ENCODE measurements at regions not wholly inside any gene's neighbourhood (a gene's known extent, or its start where the extent isn't known, plus 50 kb on each side); places are given as distances from the start of the nearest gene placed in this dataset.
"Not testable (repeated sequence)": the region's sequence is repeated elsewhere in the genome, so short reads cannot be mapped to it uniquely, and the experiment has no call there.

GRCh38 chr19:28546148-28546685 is 666.7 kb downstream of the UQCRFS1 start:
- POLR2A ChIA-PET = no interaction called here
- TF ChIP-seq, protein P1, sequence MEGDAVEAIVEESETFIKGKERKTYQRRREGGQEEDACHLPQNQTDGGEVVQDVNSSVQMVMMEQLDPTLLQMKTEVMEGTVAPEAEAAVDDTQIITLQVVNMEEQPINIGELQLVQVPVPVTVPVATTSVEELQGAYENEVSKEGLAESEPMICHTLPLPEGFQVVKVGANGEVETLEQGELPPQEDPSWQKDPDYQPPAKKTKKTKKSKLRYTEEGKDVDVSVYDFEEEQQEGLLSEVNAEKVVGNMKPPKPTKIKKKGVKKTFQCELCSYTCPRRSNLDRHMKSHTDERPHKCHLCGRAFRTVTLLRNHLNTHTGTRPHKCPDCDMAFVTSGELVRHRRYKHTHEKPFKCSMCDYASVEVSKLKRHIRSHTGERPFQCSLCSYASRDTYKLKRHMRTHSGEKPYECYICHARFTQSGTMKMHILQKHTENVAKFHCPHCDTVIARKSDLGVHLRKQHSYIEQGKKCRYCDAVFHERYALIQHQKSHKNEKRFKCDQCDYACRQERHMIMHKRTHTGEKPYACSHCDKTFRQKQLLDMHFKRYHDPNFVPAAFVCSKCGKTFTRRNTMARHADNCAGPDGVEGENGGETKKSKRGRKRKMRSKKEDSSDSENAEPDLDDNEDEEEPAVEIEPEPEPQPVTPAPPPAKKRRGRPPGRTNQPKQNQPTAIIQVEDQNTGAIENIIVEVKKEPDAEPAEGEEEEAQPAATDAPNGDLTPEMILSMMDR (IDR thresholded peaks at IDR 0.05; ENCODE audit: insufficient read depth, low read depth, low read length) = no peak
- no peak for DNase-seq (ENCODE audit: low read depth)
- CTCF ChIA-PET = interaction anchor here (1.0 kb wide), 1 partner anchor 60 kb away, joined by 3 read pairs; no protein-coding TSS in a partner anchor
- H3K4me3 ChIP-seq (ENCODE audit: low read depth, low read length) = no peak overlapping the region
- H3K27me3 ChIP-seq (ENCODE audit: control insufficient read depth, insufficient read depth, low read length) = no peaks in the 10 kb centered on the region
- H3K36me3 ChIP-seq (ENCODE audit: control insufficient read depth, insufficient read depth, low read length) = no peaks in the 10 kb centered on the region

DNA sequence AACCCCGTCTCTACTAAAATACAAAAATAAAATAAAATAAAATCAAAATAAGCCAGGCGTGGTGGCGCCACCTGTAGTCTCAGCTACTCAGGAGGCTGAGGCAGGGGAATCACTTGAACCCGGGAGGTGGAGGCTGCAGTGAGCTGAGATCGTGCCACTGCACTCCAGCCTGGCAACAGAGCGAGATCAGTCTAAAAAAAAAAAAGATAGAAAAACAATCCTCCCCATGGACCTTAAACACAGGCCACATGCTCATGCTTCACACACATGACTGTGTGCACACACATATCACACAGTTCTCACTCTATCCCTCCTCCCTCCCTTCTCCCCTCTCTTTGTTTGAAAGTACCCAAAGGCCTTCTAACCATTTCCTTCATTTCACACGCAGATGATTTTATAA is 667.6 kb downstream of the UQCRFS1 start:
- DNase-seq (ENCODE audit: low read depth); H3K4me3 ChIP-seq (ENCODE audit: low read depth, low read length); H3K27me3 ChIP-seq (ENCODE audit: control insufficient read depth, insufficient read depth, low read length); H3K36me3 ChIP-seq (ENCODE audit: control insufficient read depth, insufficient read depth, low read length); POLR2A ChIA-PET: not testable (repeated sequence)
- CTCF ChIA-PET = interaction anchor here (0.8 to 0.9 kb wide), 2 partner anchors 13 to 21 kb away, joined by 3 read pairs; no protein-coding TSS in a partner anchor

DNA sequence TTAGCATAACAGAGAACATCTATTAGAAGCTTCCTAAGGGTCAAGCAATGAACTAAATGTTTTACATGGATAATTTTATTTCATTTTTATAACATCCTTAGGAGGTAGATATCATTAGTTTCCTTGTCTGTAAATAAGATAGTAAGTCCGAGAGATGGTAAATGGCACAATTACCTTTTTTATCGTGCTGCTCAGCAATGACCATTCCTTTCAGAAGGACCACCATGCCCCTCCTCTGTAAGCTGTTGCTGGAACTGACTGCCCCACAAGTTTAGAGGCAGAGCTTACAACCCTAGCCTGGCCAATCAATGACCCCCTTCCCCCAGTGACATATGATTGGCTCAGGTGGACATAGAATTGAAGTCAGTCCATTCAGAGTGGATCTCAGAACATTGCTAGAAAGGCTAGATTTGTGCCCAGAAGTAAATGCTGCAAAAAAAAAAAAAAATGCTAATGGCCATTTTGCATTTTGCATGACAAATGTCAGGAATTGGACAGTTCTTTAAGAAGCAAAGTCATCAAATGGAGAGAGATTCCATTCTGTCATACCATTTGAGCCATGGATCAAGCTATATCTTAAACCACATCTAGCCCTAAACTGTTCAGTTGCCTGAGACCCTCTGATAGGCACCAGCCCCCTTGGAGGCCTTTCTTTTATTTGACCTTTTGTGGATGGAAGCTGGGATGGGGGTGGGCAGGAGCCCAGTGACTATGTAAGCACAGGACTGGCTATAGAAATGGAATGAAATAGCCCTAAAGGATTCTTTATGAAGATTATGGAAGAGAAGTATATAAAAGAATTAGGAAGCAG is 668.3 kb downstream of the UQCRFS1 start:
- no peaks in the 10 kb centered on the region for H3K27me3 ChIP-seq (ENCODE audit: control insufficient read depth, insufficient read depth, low read length)
- ChIA-PET POLR2A (no interaction called here), CTCF (interaction anchor here (0.8 to 0.9 kb wide), 2 partner anchors 13 to 20 kb away, joined by 3 read pairs; no protein-coding TSS in a partner anchor)
- TF ChIP-seq, protein P1 (IDR thresholded peaks at IDR 0.05; ENCODE audit: insufficient read depth, low read depth, low read length) = no peak
- no peak overlapping the region for H3K4me3 ChIP-seq (ENCODE audit: low read depth, low read length)
- no peak for DNase-seq (ENCODE audit: low read depth)
- H3K36me3 ChIP-seq (ENCODE audit: control insufficient read depth, insufficient read depth, low read length) = no peaks in the 10 kb centered on the region

GRCh38 chr19:28543244-28543776 is 669.6 kb downstream of the UQCRFS1 start:
- no peaks in the 10 kb centered on the region for H3K27me3 ChIP-seq (ENCODE audit: control insufficient read depth, insufficient read depth, low read length)
- no peak overlapping the region for H3K4me3 ChIP-seq (ENCODE audit: low read depth, low read length)
- POLR2A ChIA-PET = no interaction called here
- DNase-seq (ENCODE audit: low read depth) = no peak
- H3K36me3 ChIP-seq (ENCODE audit: control insufficient read depth, insufficient read depth, low read length) = no peaks in the 10 kb centered on the region
- TF ChIP-seq, protein P1 (IDR thresholded peaks at IDR 0.05; ENCODE audit: insufficient read depth, low read depth, low read length) = no peak
- CTCF ChIA-PET = no interaction called here

DNA sequence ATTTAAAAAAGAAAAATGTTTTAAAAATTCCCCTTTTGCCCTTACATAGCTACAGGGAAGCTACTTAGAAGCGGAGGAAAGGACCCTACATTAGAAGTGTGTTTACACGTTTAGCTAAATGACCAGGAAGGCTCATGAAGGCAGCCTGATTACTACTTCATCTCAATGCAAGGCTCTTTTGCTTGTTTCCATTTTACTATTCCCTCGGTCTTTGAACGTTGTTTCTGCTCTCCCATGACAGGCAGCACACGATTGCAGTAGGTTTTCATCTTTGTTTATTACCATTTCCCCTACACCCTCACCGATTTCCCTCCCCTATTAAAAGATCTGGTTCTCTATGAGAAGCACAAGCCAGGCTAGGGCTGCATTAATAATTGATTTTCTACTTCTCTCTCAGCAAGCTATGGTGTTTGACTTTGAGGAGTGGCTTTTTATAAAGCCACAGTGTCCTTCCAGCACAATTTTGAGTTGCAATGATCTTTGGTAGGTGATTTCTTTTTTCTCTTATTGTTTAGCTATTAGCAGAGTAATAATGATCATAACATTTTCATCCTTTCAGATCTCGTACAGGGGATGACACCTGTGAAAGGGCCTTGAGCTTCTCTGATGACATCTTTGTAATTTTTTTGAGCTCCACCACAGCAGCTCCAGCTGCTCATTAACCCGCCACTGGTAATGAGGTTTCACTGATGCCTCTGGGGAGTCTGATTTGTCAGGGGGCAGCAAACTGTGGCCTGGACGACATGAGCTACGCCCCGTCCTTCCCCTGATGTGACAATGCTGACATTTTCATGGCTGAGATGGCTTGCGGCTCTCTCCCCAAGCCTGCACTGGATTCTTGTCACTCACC is 670.3 kb downstream of the UQCRFS1 start:
- ChIA-PET POLR2A (no interaction called here), CTCF (interaction anchor here (1.2 kb wide), 1 partner anchor 13 kb away, joined by 4 read pairs; no protein-coding TSS in a partner anchor)
- TF ChIP-seq, protein P1 (IDR thresholded peaks at IDR 0.05; ENCODE audit: insufficient read depth, low read depth, low read length) = no peak
- no peaks in the 10 kb centered on the region for H3K27me3 ChIP-seq (ENCODE audit: control insufficient read depth, insufficient read depth, low read length)
- H3K36me3 ChIP-seq (ENCODE audit: control insufficient read depth, insufficient read depth, low read length) = no peaks in the 10 kb centered on the region
- DNase-seq (ENCODE audit: low read depth) = no peak
- no peak overlapping the region for H3K4me3 ChIP-seq (ENCODE audit: low read depth, low read length)

Data from BJ (cell line).